PC-9 (cell line): ENCODE measurements at regions not wholly inside any gene's neighbourhood (a gene's known extent, or its start where the extent isn't known, plus 50 kb on each side); places are given as distances from the start of the nearest gene placed in this dataset.
A peak's percentile ranks its signal among the peaks of the same experiment; 100 is the strongest.

Experiments
- BruUV-seq: library from RNA; stranded (reverse); fragments of 400-500 nt; replicated peaks from 2 replicates; lab custom pipeline; 2021; lab: Mats Ljungman, UMichigan
- CTCF ChIA-PET: fragments of 300-600 bp; sonication (Branson Sonifier 250); formaldehyde crosslinking; loops from one replicate; lab custom pipeline; 2022; ENCODE audit warnings: antibody characterized with exemption; lab: Charles Lee
- POLR2A ChIA-PET: fragments of 300-600 bp; sonication (Branson Sonifier 250); formaldehyde crosslinking; loops from one replicate; lab custom pipeline; 2022; ENCODE audit warnings: antibody characterized with exemption; ENCODE audit not compliant: unreplicated experiment; lab: Charles Lee
- DNase-seq, 2 experiments: peaks; one replicate each; pipeline versions ENCODE4 v3.0.0 to v3.0.0-alpha.2; 2015 to 2022; ENCODE audit warnings: mixed read lengths in 1 of 2
- H2AFZ ChIP-seq: fragments of 200-600 bp; sonication (generic); 2 replicates; pipeline ENCODE4 v1.8.1; 2017; ENCODE audit warnings: antibody characterized with exemption
- H3F3A ChIP-seq: fragments of 200-600 bp; sonication (generic); 2 replicates; pipeline ENCODE4 v1.8.1; 2017; ENCODE audit warnings: antibody characterized with exemption, mild to moderate bottlenecking, low read depth; ENCODE audit not compliant: insufficient read depth
- H3K27ac ChIP-seq: fragments of 200-600 bp; sonication (generic); 2 replicates; pipeline ENCODE4 v1.6.1; 2016; ENCODE audit warnings: mixed run types
- H3K27me3 ChIP-seq: fragments of 200-600 bp; sonication (generic); 2 replicates; pipeline ENCODE4 v1.6.1; 2016; ENCODE audit warnings: low read depth, mixed run types; ENCODE audit not compliant: insufficient read depth
- H3K36me3 ChIP-seq: fragments of 200-600 bp; sonication (generic); 2 replicates; pipeline ENCODE4 v1.6.1; 2016; ENCODE audit warnings: low read depth, mixed run types
- H3K4me1 ChIP-seq: fragments of 200-600 bp; sonication (generic); replicated peaks from 2 replicates; pipeline ENCODE4 v1.6.1; 2016; ENCODE audit warnings: mixed run types; ENCODE audit not compliant: insufficient read depth
- H3K4me2 ChIP-seq: fragments of 200-600 bp; sonication (generic); 2 replicates; pipeline ENCODE4 v1.6.1; 2017; ENCODE audit warnings: mixed run types
- H3K4me3 ChIP-seq: fragments of 200-600 bp; sonication (generic); 2 replicates; pipeline ENCODE4 v1.6.1; 2016; ENCODE audit warnings: mixed run types
- H3K79me2 ChIP-seq: fragments of 200-600 bp; sonication (generic); 2 replicates; pipeline ENCODE4 v1.6.1; 2017; ENCODE audit warnings: low read depth, mixed run types
- H3K9me2 ChIP-seq: fragments of 200-600 bp; sonication (generic); 2 replicates; pipeline ENCODE4 v1.8.1; 2017; ENCODE audit warnings: mild to moderate bottlenecking; ENCODE audit not compliant: insufficient read depth
- H3K9me3 ChIP-seq: fragments of 200-600 bp; sonication (generic); 2 replicates; pipeline ENCODE4 v1.8.1; 2016; ENCODE audit warnings: low read depth; ENCODE audit not compliant: insufficient read depth
- H4K20me1 ChIP-seq: fragments of 200-600 bp; sonication (generic); 2 replicates; pipeline ENCODE4 v1.8.1; 2017; ENCODE audit not compliant: insufficient read depth
- EZH2 ChIP-seq: fragments of 200-600 bp; sonication (generic); IDR thresholded peaks from 2 replicates; pipeline ENCODE4 v1.8.0; 2017; ENCODE audit warnings: antibody characterized with exemption, low read depth
- intact Hi-C: fragments of 100-400 bp; cut with micrococcal nuclease; formaldehyde crosslinking; loops from one replicate; pipeline ENCODE4 v1.10.0; 2022; ENCODE audit not compliant: unreplicated experiment
- TF ChIP-seq, protein P1 (sequence below): fragments of 200-600 bp; sonication (generic); conservative IDR thresholded peaks from 2 replicates; pipeline ENCODE4 v1.6.1; 2017; ENCODE audit warnings: mixed run types, antibody characterized with exemption, mild to moderate bottlenecking, moderate library complexity

DNA sequence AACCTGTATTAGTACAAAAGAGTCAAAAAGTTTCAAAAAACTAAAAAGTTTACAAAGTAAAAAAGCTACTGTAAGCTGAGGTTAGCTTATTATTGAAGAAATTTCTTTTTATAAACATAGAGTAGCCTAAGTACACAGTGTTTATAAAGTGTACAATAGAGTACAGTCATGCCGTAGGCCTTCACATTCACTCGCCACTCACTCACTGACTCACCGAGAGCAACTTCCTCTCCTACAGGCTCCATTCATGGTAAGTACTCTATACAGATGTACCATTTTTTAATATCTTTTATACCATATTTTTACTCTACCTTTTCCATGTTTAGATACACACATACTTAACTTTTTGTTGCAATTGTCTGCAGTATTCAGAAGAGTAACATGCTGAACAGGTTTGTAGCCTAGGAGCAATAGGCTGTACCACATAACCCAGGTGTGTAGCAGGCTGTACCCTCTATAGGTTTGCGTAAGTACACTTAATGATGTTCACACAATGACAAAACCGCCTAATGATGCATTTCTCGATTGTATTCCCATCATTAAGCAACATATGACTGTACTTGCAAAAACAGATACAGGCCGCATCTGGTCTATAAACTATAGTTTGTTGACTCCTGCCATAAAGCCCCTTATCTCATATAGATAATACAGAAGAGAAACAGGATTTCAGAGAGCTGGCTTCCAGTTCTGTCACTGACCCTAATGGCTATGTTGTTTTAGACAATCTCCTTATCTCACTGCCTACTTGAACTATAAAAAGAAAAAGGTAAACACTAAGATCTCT lies 438.8 kb downstream of the HTR7 start:
- Histone ChIP-seq H2AFZ (no peak overlapping the region), H3K79me2 (no peaks in the 10 kb centered on the region), H3F3A (peaks cover 6% of the 10 kb centered on the region; the same call in 1 of the 2 replicates), H3K9me2 (no peaks in the 10 kb centered on the region), H4K20me1 (no peaks in the 10 kb centered on the region), H3K4me2 (no peak overlapping the region), H3K4me1 (peaks cover 12% of the 10 kb centered on the region; the same call in 1 of the 2 replicates), H3K27me3 (no peaks in the 10 kb centered on the region), H3K27ac (no peak overlapping the region), H3K4me3 (no peak overlapping the region), H3K36me3 (no peaks in the 10 kb centered on the region), H3K9me3 (no peaks in the 10 kb centered on the region)
- TF ChIP-seq, protein P1, sequence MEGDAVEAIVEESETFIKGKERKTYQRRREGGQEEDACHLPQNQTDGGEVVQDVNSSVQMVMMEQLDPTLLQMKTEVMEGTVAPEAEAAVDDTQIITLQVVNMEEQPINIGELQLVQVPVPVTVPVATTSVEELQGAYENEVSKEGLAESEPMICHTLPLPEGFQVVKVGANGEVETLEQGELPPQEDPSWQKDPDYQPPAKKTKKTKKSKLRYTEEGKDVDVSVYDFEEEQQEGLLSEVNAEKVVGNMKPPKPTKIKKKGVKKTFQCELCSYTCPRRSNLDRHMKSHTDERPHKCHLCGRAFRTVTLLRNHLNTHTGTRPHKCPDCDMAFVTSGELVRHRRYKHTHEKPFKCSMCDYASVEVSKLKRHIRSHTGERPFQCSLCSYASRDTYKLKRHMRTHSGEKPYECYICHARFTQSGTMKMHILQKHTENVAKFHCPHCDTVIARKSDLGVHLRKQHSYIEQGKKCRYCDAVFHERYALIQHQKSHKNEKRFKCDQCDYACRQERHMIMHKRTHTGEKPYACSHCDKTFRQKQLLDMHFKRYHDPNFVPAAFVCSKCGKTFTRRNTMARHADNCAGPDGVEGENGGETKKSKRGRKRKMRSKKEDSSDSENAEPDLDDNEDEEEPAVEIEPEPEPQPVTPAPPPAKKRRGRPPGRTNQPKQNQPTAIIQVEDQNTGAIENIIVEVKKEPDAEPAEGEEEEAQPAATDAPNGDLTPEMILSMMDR = no peak
- no peak for TF ChIP-seq EZH2
- intact Hi-C loops = no loop called here
- BruUV-seq = no TSS peak
- ChIA-PET POLR2A (interaction anchor here (0.6 kb wide), 1 partner anchor 551 kb away, joined by 3 read pairs; no protein-coding TSS in a partner anchor), CTCF (interaction anchor here (0.7 kb wide), 1 partner anchor 376 kb away, joined by 4 read pairs; no protein-coding TSS in a partner anchor)
- DNase-seq = peak; percentile 25 to 54

DNA sequence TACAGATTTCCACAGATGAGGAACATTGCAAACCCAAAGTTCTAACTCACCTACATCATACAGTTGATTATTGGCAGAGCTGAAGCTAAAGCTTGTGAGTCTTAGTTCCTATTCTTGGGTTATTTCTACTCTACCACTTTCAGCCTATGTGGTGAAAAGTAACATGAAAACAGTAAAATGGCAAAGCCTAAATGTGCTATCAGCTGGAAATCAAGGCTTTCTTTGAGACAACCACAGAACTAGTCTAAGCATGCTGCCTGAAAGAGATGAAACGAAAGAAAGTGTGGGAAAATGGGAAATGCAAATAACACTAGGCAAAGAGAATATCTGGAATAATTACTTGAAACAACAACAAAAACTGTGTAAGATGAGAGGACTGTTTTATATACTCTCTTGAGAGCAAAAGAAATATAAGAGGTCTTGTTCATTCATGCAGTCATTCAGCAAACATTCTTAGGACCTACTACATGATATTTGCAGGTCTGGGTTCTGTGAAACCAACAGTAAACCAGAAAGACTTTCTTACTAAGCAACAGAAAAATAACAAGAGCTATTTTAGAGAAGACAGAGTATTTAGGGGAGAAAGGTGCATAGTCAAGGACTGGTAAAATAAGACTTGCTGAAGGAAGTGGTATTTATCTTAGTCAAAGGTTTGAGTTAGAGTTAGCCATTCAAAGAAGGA lies 437.1 kb downstream of the HTR7 start:
- intact Hi-C loops = no loop called here
- TF ChIP-seq EZH2 = no peak
- TF ChIP-seq, protein P1 = no peak
- POLR2A ChIA-PET = no interaction called here

DNA sequence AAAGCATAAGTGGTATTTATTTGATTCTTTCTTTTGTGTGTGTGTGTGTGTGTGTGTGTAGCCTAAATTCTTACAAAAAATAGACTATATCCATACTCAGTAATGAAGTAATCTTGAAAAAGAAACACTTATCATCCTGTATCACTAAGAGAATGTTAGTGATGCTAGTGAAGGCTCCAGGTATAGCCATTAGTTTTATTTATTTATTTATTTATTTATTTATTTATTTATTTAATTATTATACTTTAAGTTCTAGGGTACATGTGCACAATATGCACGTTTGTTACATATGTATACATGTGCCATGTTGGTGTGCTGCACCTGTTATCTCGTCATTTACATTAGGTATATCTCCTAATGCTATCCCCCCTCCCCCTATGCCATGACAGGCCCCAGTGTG lies 436.0 kb downstream of the HTR7 start:
- H2AFZ ChIP-seq = no peak overlapping the region
- no peak overlapping the region for H3K4me2 ChIP-seq
- no peak overlapping the region for H3K27ac ChIP-seq
- no peaks in the 10 kb centered on the region for H4K20me1 ChIP-seq
- DNase-seq = no peak
- H3K4me3 ChIP-seq = no peak overlapping the region
- no peak for TF ChIP-seq EZH2
- TF ChIP-seq, protein P1 = no peak
- H3K4me1 ChIP-seq = peaks cover 9% of the 10 kb centered on the region; the same call in 1 of the 2 replicates
- ChIA-PET CTCF (no interaction called here), POLR2A (no interaction called here)
- H3K9me3 ChIP-seq = no peaks in the 10 kb centered on the region
- H3K27me3 ChIP-seq = no peaks in the 10 kb centered on the region
- no peaks in the 10 kb centered on the region for H3K9me2 ChIP-seq
- no peaks in the 10 kb centered on the region for H3K36me3 ChIP-seq
- H3K79me2 ChIP-seq = no peaks in the 10 kb centered on the region
- intact Hi-C loops = no loop called here
- H3F3A ChIP-seq = peaks cover 6% of the 10 kb centered on the region; the same call in 1 of the 2 replicates
- BruUV-seq = no TSS peak

More for the DNA sequence above, 437.1 kb downstream of the HTR7 start:
- no peaks in the 10 kb centered on the region for H4K20me1 ChIP-seq
- BruUV-seq = no TSS peak
- H3K9me2 ChIP-seq = no peaks in the 10 kb centered on the region
- H2AFZ ChIP-seq = no peak overlapping the region
- CTCF ChIA-PET = no interaction called here
- no peaks in the 10 kb centered on the region for H3K36me3 ChIP-seq
- no peak for DNase-seq
- H3K27ac ChIP-seq = no peak overlapping the region
- H3K4me1 ChIP-seq = peaks cover 12% of the 10 kb centered on the region; the same call in 1 of the 2 replicates
- H3K9me3 ChIP-seq = no peaks in the 10 kb centered on the region
- no peak overlapping the region for H3K4me3 ChIP-seq
- no peaks in the 10 kb centered on the region for H3K27me3 ChIP-seq
- H3K4me2 ChIP-seq = no peak overlapping the region
- H3F3A ChIP-seq = peaks cover 6% of the 10 kb centered on the region; the same call in 1 of the 2 replicates
- no peaks in the 10 kb centered on the region for H3K79me2 ChIP-seq
